Thymus (tissue), 11 donors: ENCODE measurements at regions not wholly inside any gene's neighbourhood (a gene's known extent, or its start where the extent isn't known, plus 50 kb on each side); places are given as distances from the start of the nearest gene placed in this dataset.
"Not testable (repeated sequence)": the region's sequence is repeated elsewhere in the genome, so short reads cannot be mapped to it uniquely, and the experiment has no call there.

ENCODE experiments used
- DNase-seq, 9 donors: peaks; one replicate each; pipeline ENCODE4 v3.0.0-alpha.2; 2013; ENCODE audit warnings: low spot score in 9 of 9, low read depth in 6 of 9, missing footprints in 1 of 9
- H3K27ac ChIP-seq, 2 donors: one replicate each; pipeline ENCODE4 v1.5.1; 2013; ENCODE audit warnings: control low read depth in 1 of 2, low read depth in 1 of 2, low read length in 1 of 2, mild to moderate bottlenecking in 1 of 2, moderate library complexity in 1 of 2
- H3K27me3 ChIP-seq, 2 donors: one replicate each; pipeline ENCODE4 v1.5.1; 2013; ENCODE audit warnings: low read length in 1 of 2; ENCODE audit not compliant: control insufficient read depth in 2 of 2, insufficient read depth in 1 of 2
- H3K36me3 ChIP-seq, 2 donors: one replicate each; pipeline ENCODE4 v1.5.1; 2013; ENCODE audit warnings: low read length in 1 of 2, mild to moderate bottlenecking in 1 of 2, moderate library complexity in 1 of 2; ENCODE audit not compliant: control insufficient read depth in 2 of 2, insufficient read depth in 2 of 2
- H3K4me1 ChIP-seq, 2 donors: one replicate each; pipeline ENCODE4 v1.5.1; 2013; ENCODE audit warnings: low read length in 2 of 2; ENCODE audit not compliant: control insufficient read depth in 2 of 2, insufficient read depth in 2 of 2
- H3K4me3 ChIP-seq, 2 donors: one replicate each; pipeline ENCODE4 v1.5.1; 2013; ENCODE audit warnings: low read length in 2 of 2, control low read depth in 1 of 2, mild to moderate bottlenecking in 1 of 2
- H3K9me3 ChIP-seq, 2 donors: one replicate each; pipeline ENCODE4 v1.5.1; 2013; ENCODE audit warnings: low read length in 1 of 2, mild to moderate bottlenecking in 1 of 2; ENCODE audit not compliant: control insufficient read depth in 2 of 2, insufficient read depth in 1 of 2
- WGBS: extraction: QIAGEN DNeasy Blood & Tissue Kit; methylation state at CpG from one replicate; pipeline ENCODE4 v1.1.7; 2013; 5-methylcytosine and 5-hydroxymethylcytosine counted together
- donor health status: healthy.

DNA sequence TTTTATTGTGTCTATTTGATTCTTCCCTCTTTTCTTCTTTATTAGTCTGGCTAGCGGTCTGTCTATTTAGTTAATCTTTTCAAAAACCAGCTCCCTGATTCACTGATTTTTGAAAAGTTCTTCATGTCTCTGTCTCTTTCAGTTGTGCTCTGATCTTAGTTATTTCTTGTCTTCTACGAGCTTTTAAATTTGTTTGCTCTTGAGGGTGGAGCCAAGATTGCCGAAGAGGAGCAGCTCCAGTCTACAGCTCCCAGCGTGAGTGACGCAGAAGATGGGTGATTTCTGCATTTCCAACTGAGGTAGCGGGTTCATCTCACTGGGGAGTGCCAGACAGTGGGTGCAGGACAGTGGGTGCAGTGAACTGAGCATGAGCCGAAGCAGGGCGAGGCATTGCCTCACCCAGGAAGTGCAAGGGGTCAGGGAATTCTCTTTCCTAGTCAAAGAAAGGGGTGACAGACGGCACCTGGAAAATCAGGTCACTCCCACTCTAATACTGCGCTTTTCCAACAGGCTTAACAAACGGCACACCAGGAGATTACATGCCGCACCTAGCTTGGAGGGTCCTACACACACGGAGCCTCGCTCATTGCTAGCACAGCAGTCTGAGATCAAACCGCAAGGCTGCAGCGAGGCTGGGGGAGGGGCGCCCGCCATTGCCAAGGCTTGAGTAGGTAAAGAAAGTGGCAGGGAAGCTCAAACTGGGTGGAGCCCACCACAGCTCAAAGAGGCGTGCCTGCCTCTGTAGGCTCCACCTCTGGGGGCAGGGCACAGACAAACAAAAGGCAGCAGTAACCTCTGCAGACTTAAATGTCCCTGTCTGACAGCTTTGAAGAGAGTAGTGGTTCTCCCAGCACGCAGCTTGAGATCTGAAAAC lies 220.6 kb upstream of the IRAK1BP1 start:
- H3K4me1 ChIP-seq, DNase-seq, H3K27me3 ChIP-seq, H3K4me3 ChIP-seq, H3K27ac ChIP-seq, H3K9me3 ChIP-seq, H3K36me3 ChIP-seq: not testable (repeated sequence)
- 92% methylated on average over 20 of the region's 20 CpGs for WGBS

DNA sequence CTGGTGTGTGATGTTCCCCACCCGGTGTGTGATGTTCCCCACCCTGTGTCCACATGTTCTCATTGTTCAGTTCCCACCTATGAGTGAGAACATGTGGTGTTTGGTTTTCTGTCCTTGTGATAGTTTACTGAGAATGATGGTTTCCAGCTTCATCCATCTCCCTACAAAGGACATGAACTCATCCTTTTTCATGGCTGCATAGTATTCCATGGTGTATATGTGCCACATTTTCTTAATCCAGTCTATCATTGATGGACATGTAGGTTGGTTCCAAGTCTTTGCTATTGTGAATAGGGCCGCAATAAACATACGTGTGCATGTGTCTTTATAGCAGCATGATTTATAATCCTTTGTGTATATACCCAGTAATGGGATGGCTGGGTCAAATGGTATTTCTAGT lies 201.5 kb upstream of the IRAK1BP1 start:
- H3K4me1 ChIP-seq, H3K27ac ChIP-seq, H3K36me3 ChIP-seq, H3K9me3 ChIP-seq, H3K4me3 ChIP-seq, DNase-seq, H3K27me3 ChIP-seq: not testable (repeated sequence)
- 97% methylated on average over 3 of the region's 3 CpGs for WGBS

DNA sequence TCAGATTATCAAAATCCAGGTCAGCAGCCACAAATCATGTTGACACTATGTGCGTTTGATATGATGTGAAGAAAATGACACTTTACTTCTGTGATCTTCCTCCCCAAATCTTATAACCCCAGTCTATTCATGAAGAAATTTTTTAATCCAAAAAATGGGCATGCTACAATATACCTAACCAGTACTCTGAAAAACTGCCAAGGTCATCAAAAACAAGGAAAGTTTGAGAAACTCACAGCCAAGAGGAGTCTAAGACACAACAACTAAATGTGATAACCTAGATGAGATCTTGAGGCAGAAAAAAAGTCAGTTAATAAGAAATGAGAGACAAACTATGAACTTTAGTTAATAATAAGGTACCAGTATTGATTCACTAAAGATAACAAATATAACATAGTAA lies 200.6 kb upstream of the IRAK1BP1 start:
- Histone ChIP-seq H3K4me3 (no peak overlapping the region), H3K27me3 (no peaks in the 10 kb centered on the region), H3K4me1 (no peaks in the 10 kb centered on the region), H3K9me3 (no peaks in the 10 kb centered on the region), H3K27ac (no peak overlapping the region), H3K36me3 (no peaks in the 10 kb centered on the region)
- no peak for DNase-seq
- WGBS = 84% methylated on average over 1 of the region's 1 CpG

DNA sequence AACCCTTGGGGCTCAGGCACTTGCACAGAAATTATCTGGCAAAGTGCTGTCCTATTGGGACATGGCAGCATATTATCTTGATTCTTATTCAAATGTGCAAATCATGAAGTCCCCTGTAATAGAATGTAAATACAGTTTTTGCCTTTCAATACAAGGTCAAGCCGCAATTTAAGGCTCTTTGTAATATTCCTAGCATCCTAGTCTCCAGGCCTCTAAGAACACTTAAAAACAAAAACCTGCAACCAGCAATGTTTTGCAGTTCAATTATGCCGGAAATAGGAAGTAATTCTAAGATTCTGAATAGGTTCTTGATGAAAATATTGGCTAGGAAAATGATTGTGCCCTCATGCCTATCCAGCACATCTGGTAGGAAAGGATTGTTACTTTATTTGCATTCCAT lies 197.2 kb upstream of the IRAK1BP1 start:
- 75% methylated on average over 2 of the region's 2 CpGs for WGBS
- H3K4me3 ChIP-seq = no peak overlapping the region
- H3K9me3 ChIP-seq = no peaks in the 10 kb centered on the region
- no peak overlapping the region for H3K27ac ChIP-seq
- H3K27me3 ChIP-seq = no peaks in the 10 kb centered on the region
- DNase-seq = no peak
- H3K36me3 ChIP-seq = no peaks in the 10 kb centered on the region
- H3K4me1 ChIP-seq = no peaks in the 10 kb centered on the region

DNA sequence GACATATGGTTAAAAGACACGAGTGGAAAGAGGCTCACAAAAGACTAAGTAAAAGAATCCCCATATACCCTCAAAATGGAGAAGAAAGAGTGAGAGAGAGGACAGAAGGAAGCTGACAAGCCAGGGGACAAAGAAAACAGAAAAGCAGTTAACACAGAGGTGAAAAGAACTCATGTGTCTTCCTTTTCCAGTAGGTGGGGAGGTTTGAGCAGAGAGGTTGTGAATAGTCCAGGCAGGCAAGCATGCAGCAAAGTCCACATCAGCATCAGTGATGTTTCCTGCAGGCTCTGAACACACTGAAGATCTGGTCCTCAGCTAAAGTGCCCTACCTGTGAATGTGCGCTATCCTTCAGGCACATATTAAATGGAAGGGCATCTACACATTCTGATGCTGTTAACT lies 196.5 kb upstream of the IRAK1BP1 start:
- Histone ChIP-seq H3K4me3 (no peak overlapping the region), H3K27ac (no peak overlapping the region), H3K4me1 (no peaks in the 10 kb centered on the region), H3K36me3 (no peaks in the 10 kb centered on the region), H3K9me3 (no peaks in the 10 kb centered on the region), H3K27me3 (no peaks in the 10 kb centered on the region)
- DNase-seq = no peak
- WGBS = 55% methylated on average over 2 of the region's 2 CpGs

DNA sequence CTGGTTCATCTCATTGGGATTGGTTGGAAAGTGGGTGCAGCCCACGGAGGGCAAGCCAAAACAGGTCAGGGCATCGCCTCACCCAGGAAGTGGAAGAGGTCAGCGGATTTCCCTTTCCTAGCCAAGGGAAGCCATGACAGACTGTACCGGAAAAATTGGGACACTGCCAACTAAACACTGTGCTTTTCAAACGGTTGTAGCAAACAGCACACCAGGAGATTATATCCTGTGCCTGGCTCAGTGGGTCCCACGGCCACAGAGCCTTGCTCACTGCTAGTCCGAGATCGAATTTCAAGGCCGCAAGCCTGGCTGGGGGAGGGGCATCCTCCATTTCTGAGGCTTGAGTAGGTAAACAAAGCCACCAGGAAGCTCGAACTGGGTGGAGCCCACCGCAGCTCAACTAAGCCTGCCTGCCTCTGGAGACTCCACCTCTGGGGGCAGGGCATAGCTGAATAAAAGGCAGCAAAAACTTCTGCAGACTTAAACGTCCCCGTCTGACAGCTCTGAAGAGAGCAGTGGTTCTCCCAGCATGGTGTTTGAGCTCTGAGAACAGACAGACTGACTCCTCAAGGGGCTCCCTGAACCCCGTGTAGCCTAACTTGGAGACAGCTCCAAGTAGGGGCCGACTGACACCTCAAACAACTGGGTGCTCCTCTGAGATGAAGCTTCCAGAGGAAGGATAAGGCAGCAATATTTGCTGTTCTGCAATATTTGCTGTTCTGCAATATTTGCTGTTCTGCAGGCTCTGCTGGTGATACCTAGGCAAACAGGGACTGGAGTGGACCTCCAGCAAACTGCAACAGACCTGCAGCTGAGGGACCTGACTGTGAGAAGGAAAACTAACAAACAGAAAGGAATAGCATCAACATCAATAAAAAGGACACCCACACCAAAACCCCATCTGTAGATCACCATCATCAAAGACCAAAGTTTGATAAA lies 191.0 kb upstream of the IRAK1BP1 start:
- WGBS = 93% methylated on average over 15 of the region's 15 CpGs
- not testable (repeated sequence) for H3K4me1 ChIP-seq, H3K9me3 ChIP-seq, H3K27ac ChIP-seq, DNase-seq, H3K4me3 ChIP-seq, H3K36me3 ChIP-seq, H3K27me3 ChIP-seq

DNA sequence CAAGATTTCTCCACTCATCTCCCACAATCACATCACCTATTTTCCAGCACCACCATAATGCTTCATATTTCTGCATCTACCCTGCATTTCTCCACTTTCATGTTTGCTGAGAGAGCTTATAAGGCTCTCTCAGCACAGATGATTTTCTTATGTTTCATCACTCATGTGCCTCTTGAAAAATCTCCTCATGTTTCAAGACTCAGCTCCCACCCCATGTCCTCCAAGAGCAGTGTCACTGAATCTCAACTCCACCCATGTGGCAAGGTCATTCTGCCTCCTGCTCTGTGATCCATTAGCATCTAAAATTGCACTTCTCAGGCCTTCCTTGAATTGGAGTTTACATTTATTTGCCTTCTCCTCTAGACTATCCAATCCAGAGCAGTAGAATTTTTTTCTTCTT lies 178.7 kb upstream of the IRAK1BP1 start:
- DNase-seq = no peak
- no peak overlapping the region for H3K27ac ChIP-seq
- no peaks in the 10 kb centered on the region for H3K27me3 ChIP-seq
- no peaks in the 10 kb centered on the region for H3K4me1 ChIP-seq
- H3K9me3 ChIP-seq = no peaks in the 10 kb centered on the region
- H3K36me3 ChIP-seq = no peaks in the 10 kb centered on the region
- H3K4me3 ChIP-seq = no peak overlapping the region

DNA sequence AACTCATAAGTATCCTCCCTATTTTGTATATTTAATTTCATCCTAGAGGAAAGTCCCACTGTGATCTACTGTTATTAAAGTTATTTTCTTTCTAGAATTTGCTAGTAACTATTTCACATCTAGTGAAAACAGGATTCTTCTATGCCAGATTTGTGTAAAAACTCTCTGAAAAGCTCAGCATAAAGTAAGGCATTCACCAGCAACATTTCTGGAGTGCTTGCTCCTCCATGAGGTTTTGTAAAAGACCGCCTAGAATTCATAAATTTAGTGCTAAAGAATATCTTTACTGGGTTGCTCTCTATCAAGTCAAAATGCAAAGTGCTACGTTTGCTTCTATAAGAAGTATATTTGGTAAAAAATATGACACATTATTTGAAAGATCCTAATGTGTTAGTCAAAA lies 173.5 kb upstream of the IRAK1BP1 start:
- no peak for DNase-seq
- Histone ChIP-seq H3K4me3 (no peak overlapping the region), H3K36me3 (no peaks in the 10 kb centered on the region), H3K27ac (no peak overlapping the region), H3K4me1 (no peaks in the 10 kb centered on the region), H3K27me3 (no peaks in the 10 kb centered on the region), H3K9me3 (no peaks in the 10 kb centered on the region)
- WGBS = 88% methylated on average over 2 of the region's 2 CpGs

DNA sequence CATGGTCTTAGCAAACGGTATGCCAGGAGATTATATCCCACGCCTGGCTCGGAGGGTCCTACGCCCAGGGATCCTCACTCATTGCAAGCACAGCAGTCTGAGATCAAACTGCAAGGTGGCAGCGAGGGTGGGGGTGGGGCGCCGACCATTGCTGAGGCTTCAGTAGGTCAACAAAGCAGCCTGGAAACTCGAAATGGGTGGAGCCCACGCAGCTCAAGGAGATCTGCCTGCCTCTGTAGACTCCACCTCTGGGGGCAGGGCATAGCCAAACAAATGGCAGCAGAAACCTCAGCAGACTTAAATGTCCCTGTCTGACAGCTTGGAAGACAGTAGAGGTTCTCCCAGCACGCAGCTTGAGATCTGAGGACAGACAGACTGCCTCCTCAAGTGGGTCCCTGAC lies 172.7 kb upstream of the IRAK1BP1 start:
- WGBS = 91% methylated on average over 10 of the region's 10 CpGs

More for the DNA sequence above, 172.7 kb upstream of the IRAK1BP1 start:
- not testable (repeated sequence) for DNase-seq, H3K27me3 ChIP-seq, H3K27ac ChIP-seq, H3K9me3 ChIP-seq, H3K36me3 ChIP-seq, H3K4me3 ChIP-seq, H3K4me1 ChIP-seq
